Body of pancreas (tissue), 4 donors: ENCODE measurements at regions not wholly inside any gene's neighbourhood (a gene's known extent, or its start where the extent isn't known, plus 50 kb on each side); places are given as distances from the start of the nearest gene placed in this dataset.

Source experiments
- POLR2A ChIP-seq, 3 donors: fragments of 450-650 bp; IDR thresholded peaks; one replicate each; pipeline ENCODE4 v1.6.1; 2016; ENCODE audit warnings: antibody characterized with exemption in 3 of 3, mild to moderate bottlenecking in 2 of 3
- TF ChIP-seq, protein P1 (sequence below), 7 experiments: fragments of 450-650 bp in 4 of 7; fragments of 200-600 bp in 3 of 7; sonication (generic) in 3 of 7; IDR thresholded peaks; one replicate each; pipeline ENCODE4 v1.5.1; 2016 to 2019; ENCODE audit warnings: antibody characterized with exemption in 7 of 7

DNA sequence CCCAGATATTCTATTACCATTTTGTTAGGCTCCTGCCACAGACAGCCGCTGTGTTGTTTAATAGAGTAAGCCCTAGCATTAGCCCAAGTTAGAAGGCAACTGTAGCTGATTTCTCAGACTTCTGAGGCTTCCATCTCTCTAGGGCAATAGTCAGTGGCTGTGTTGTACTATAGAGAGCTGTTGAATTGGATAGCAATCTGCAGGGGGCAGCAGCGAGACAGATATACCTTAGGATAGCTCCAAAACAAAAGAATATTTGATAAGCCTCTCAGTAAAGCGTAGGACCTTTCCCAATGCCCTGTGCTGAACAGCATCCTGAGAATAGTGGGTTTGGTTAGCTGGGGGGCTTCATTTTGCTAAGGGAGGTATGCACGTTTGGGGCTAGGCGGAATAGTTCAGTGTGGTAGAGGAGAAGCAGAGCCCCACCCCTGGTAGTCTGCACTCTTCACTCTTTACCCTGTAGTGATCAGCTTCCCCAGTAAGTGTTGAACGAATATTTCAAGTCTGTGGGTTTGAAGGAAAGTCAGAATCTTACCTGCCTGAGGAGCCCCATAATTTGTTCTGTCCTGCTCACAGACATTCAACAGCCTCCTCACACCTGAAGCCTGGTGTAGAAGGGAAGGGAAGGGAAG, 515.1 kb downstream of the INSC start:
- TF ChIP-seq, protein P1, sequence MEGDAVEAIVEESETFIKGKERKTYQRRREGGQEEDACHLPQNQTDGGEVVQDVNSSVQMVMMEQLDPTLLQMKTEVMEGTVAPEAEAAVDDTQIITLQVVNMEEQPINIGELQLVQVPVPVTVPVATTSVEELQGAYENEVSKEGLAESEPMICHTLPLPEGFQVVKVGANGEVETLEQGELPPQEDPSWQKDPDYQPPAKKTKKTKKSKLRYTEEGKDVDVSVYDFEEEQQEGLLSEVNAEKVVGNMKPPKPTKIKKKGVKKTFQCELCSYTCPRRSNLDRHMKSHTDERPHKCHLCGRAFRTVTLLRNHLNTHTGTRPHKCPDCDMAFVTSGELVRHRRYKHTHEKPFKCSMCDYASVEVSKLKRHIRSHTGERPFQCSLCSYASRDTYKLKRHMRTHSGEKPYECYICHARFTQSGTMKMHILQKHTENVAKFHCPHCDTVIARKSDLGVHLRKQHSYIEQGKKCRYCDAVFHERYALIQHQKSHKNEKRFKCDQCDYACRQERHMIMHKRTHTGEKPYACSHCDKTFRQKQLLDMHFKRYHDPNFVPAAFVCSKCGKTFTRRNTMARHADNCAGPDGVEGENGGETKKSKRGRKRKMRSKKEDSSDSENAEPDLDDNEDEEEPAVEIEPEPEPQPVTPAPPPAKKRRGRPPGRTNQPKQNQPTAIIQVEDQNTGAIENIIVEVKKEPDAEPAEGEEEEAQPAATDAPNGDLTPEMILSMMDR (IDR thresholded peaks at IDR 0.05) = peak in 5 of 7 experiments; percentile 12 to 42 (median 27)
- TF ChIP-seq POLR2A (IDR thresholded peaks at IDR 0.05) = no peak
